ENCODE measurements at regions not wholly inside any gene's neighbourhood (a gene's known extent, or its start where the extent isn't known, plus 50 kb on each side); places are given as distances from the start of the nearest gene placed in this dataset.

GRCh38 chr6:126535595-126535994, 195.7 kb downstream of the CENPW start:
- H3K9me3 Mint-ChIP-seq, result no peaks in the 10 kb centered on the region

GRCh38 chr6:126537061-126537816, 197.3 kb downstream of the CENPW start:
- H3K27me3 Mint-ChIP-seq, result no peaks in the 10 kb centered on the region
- no peak for TF ChIP-seq CTCF (IDR thresholded peaks at IDR 0.05)
- DNase-seq, result no peak
- ChIA-PET POLR2A (no interaction called here), CTCF (no interaction called here)
- intact Hi-C loops (cut with micrococcal nuclease), result no loop called here
- H3K4me1 Mint-ChIP-seq (ENCODE audit: low read depth), result no peaks in the 10 kb centered on the region
- H3K27ac Mint-ChIP-seq, result no peak overlapping the region
- no peaks in the 10 kb centered on the region for H3K9me3 Mint-ChIP-seq
- H3K4me3 Mint-ChIP-seq, result no peak overlapping the region
- ATAC-seq, result no peak
- no peaks in the 10 kb centered on the region for H3K36me3 Mint-ChIP-seq (ENCODE audit: low read depth)

More at GRCh38 chr6:126535595-126535994, 195.7 kb downstream of the CENPW start:
- intact Hi-C loops (cut with micrococcal nuclease), result no loop called here
- CTCF ChIA-PET, result no interaction called here
- Mint-ChIP-seq H3K27ac (no peak overlapping the region), H3K4me1 (ENCODE audit: low read depth) (no peaks in the 10 kb centered on the region), H3K36me3 (ENCODE audit: low read depth) (no peaks in the 10 kb centered on the region), H3K27me3 (no peaks in the 10 kb centered on the region), H3K4me3 (no peak overlapping the region)
- TF ChIP-seq CTCF (IDR thresholded peaks at IDR 0.05), result no peak
- ATAC-seq (no peak), DNase-seq (no peak)
- POLR2A ChIA-PET, result no interaction called here

- ATAC-seq (no peak), DNase-seq (no peak)
- Mint-ChIP-seq H3K4me1 (ENCODE audit: low read depth) (no peaks in the 10 kb centered on the region), H3K9me3 (no peaks in the 10 kb centered on the region), H3K27me3 (no peaks in the 10 kb centered on the region), H3K4me3 (no peak overlapping the region), H3K27ac (no peak overlapping the region), H3K36me3 (ENCODE audit: low read depth) (no peaks in the 10 kb centered on the region)
- ChIA-PET POLR2A (no interaction called here), CTCF (interaction anchor here (0.6 kb wide), 1 partner anchor 275 kb away, joined by 3 read pairs; no protein-coding TSS in a partner anchor)
- no peak for TF ChIP-seq CTCF (IDR thresholded peaks at IDR 0.05)
- intact Hi-C loops (cut with micrococcal nuclease), result no loop called here
Measured at GRCh38 chr6:126539022-126539421, 199.1 kb downstream of the CENPW start.

GRCh38 chr6:126540161-126540560, 200.2 kb downstream of the CENPW start:
- ChIA-PET CTCF (no interaction called here), POLR2A (no interaction called here)
- no peaks in the 10 kb centered on the region for H3K9me3 Mint-ChIP-seq
- no peak for ATAC-seq
- no peaks in the 10 kb centered on the region for H3K4me1 Mint-ChIP-seq (ENCODE audit: low read depth)
- no peaks in the 10 kb centered on the region for H3K36me3 Mint-ChIP-seq (ENCODE audit: low read depth)
- TF ChIP-seq CTCF (IDR thresholded peaks at IDR 0.05), result no peak
- no peak overlapping the region for H3K4me3 Mint-ChIP-seq
- H3K27ac Mint-ChIP-seq, result no peak overlapping the region
- intact Hi-C loops (cut with micrococcal nuclease), result no loop called here
- H3K27me3 Mint-ChIP-seq, result no peaks in the 10 kb centered on the region
- DNase-seq, result no peak

GRCh38 chr6:126541806-126542491, 202.0 kb downstream of the CENPW start:
- no peak for DNase-seq
- Mint-ChIP-seq H3K27me3 (no peaks in the 10 kb centered on the region), H3K4me3 (no peak overlapping the region), H3K27ac (no peak overlapping the region), H3K36me3 (ENCODE audit: low read depth) (no peaks in the 10 kb centered on the region), H3K9me3 (no peaks in the 10 kb centered on the region), H3K4me1 (ENCODE audit: low read depth) (no peaks in the 10 kb centered on the region)
- intact Hi-C loops (cut with micrococcal nuclease), result no loop called here
- POLR2A ChIA-PET, result no interaction called here
- no peak for ATAC-seq
- CTCF ChIA-PET, result no interaction called here
- TF ChIP-seq CTCF (IDR thresholded peaks at IDR 0.05), result no peak
